Liver (tissue), 8 donors: ENCODE measurements at regions not wholly inside any gene's neighbourhood (a gene's known extent, or its start where the extent isn't known, plus 50 kb on each side); places are given as distances from the start of the nearest gene placed in this dataset.

ENCODE experiments used
- DNase-seq: peaks from one replicate; pipeline ENCODE4 v3.0.0-alpha.2; 2017; ENCODE audit warnings: low spot score
- H3K27ac ChIP-seq, 2 donors: one replicate each; pipeline ENCODE4 v1.7.0; 2013; ENCODE audit warnings: inconsistent platforms in 2 of 2, low read length in 2 of 2, control low read depth in 1 of 2, low read depth in 1 of 2, mild to moderate bottlenecking in 1 of 2
- H3K27me3 ChIP-seq, 4 donors: one replicate each; pipeline versions ENCODE4 v1.6.1 to v1.7.0; 2013; ENCODE audit warnings: low read length in 3 of 4, inconsistent platforms in 1 of 4, mild to moderate bottlenecking in 1 of 4, moderate library complexity in 1 of 4; ENCODE audit not compliant: control insufficient read depth in 4 of 4, insufficient read depth in 4 of 4
- H3K36me3 ChIP-seq, 4 donors: one replicate each; pipeline versions ENCODE4 v1.6.1 to v1.7.0; 2013; ENCODE audit warnings: low read length in 3 of 4, mild to moderate bottlenecking in 3 of 4, low read depth in 1 of 4, moderate library complexity in 1 of 4; ENCODE audit not compliant: control insufficient read depth in 4 of 4, insufficient read depth in 3 of 4
- H3K4me1 ChIP-seq, 4 donors: one replicate each; pipeline versions ENCODE4 v1.6.1 to v1.7.0; 2013; ENCODE audit warnings: low read length in 3 of 4, mild to moderate bottlenecking in 3 of 4, moderate library complexity in 1 of 4; ENCODE audit not compliant: control insufficient read depth in 4 of 4, insufficient read depth in 4 of 4
- H3K4me3 ChIP-seq, 3 donors: one replicate each; pipeline versions ENCODE4 v1.6.1 to v1.7.0; 2013; ENCODE audit warnings: low read length in 3 of 3, control low read depth in 1 of 3, low read depth in 1 of 3, mild to moderate bottlenecking in 1 of 3
- H3K9ac ChIP-seq, 2 donors: one replicate each; pipeline ENCODE4 v1.7.0; 2013; ENCODE audit warnings: low read length in 2 of 2, mild to moderate bottlenecking in 2 of 2, moderate library complexity in 2 of 2, control low read depth in 1 of 2, low read depth in 1 of 2
- H3K9me3 ChIP-seq, 4 donors: one replicate each; pipeline versions ENCODE4 v1.6.1 to v1.7.0; 2013; ENCODE audit warnings: low read length in 3 of 4; ENCODE audit not compliant: control insufficient read depth in 4 of 4
- ATF3 ChIP-seq: IDR thresholded peaks from 2 replicates; pipeline ENCODE4 v1.6.1; 2016; ENCODE audit warnings: antibody characterized with exemption
- CTCF ChIP-seq: fragments of 150-350 bp; IDR thresholded peaks from 2 replicates; pipeline ENCODE4 v1.5.1; 2017; ENCODE audit warnings: improper control_type of control experiment, low read depth, low read length; ENCODE audit not compliant: missing input control
- FOXA1 ChIP-seq: IDR thresholded peaks from 2 replicates; pipeline ENCODE4 v1.6.1; 2016; ENCODE audit warnings: antibody characterized with exemption
- FOXA2 ChIP-seq: IDR thresholded peaks from 2 replicates; pipeline ENCODE4 v1.6.1; 2016; ENCODE audit warnings: antibody characterized with exemption
- GABPA ChIP-seq, 2 donors: IDR thresholded peaks in 1 of 2; conservative IDR thresholded peaks in 1 of 2; 2 replicates each; pipeline ENCODE4 v1.6.1; 2016; ENCODE audit warnings: antibody characterized with exemption in 2 of 2, mild to moderate bottlenecking in 1 of 2, moderate library complexity in 1 of 2
- JUND ChIP-seq, 2 donors: IDR thresholded peaks; 2 replicates each; pipeline ENCODE4 v1.6.1; 2016; ENCODE audit warnings: antibody characterized with exemption in 2 of 2
- MAX ChIP-seq: IDR thresholded peaks from 2 replicates; pipeline ENCODE4 v1.6.1; 2016; ENCODE audit warnings: antibody characterized with exemption
- RAD21 ChIP-seq, 2 donors: IDR thresholded peaks; 2 replicates each; pipeline ENCODE4 v1.6.1; 2016; ENCODE audit warnings: antibody characterized with exemption in 2 of 2, mild to moderate bottlenecking in 2 of 2
- REST ChIP-seq: IDR thresholded peaks from 2 replicates; pipeline ENCODE4 v1.6.1; 2016; ENCODE audit warnings: antibody characterized with exemption, mild to moderate bottlenecking
- RXRA ChIP-seq, 2 donors: IDR thresholded peaks; 2 replicates each; pipeline ENCODE4 v1.6.1; 2017 to 2018; ENCODE audit warnings: antibody characterized with exemption in 2 of 2, mild to moderate bottlenecking in 1 of 2
- ZBTB33 ChIP-seq: IDR thresholded peaks from 2 replicates; pipeline ENCODE4 v1.6.1; 2016; ENCODE audit warnings: antibody characterized with exemption
- WGBS: extraction: QIAGEN DNeasy Blood & Tissue Kit; methylation state at CpG from one replicate; pipeline ENCODE4 v1.1.7; 2013; 5-methylcytosine and 5-hydroxymethylcytosine counted together
- donor health status: healthy.
- donor health status: healthy.
- donor health status: healthy.
- donor health status: healthy.
- donor health status: healthy.

GRCh38 chr5:103357636-103358035, 99.1 kb downstream of the MACIR start:
- no peaks in the 10 kb centered on the region for H3K9me3 ChIP-seq
- H3K27me3 ChIP-seq: no peaks in the 10 kb centered on the region
- DNase-seq: no peak
- H3K4me3 ChIP-seq: no peak overlapping the region
- no peaks in the 10 kb centered on the region for H3K4me1 ChIP-seq
- H3K9ac ChIP-seq: no peak overlapping the region
- 70% methylated on average over 3 of the region's 3 CpGs for WGBS
- H3K27ac ChIP-seq: no peak overlapping the region
- no peak for TF ChIP-seq GABPA (IDR thresholded peaks at IDR 0.05 in 1 of 2, conservative IDR thresholded peaks at IDR 0.05 in 1 of 2)
- TF ChIP-seq CTCF: no peak
- no peak for TF ChIP-seq MAX
- TF ChIP-seq FOXA1: no peak
- TF ChIP-seq JUND (IDR thresholded peaks at IDR 0.05): no peak
- no peak for TF ChIP-seq ZBTB33
- no peaks in the 10 kb centered on the region for H3K36me3 ChIP-seq

GRCh38 chr5:103356350-103357091, 98.0 kb downstream of the MACIR start:
- 82% methylated on average over 3 of the region's 3 CpGs for WGBS

More at GRCh38 chr5:103356350-103357091, 98.0 kb downstream of the MACIR start:
- Histone ChIP-seq H3K4me3 (no peak overlapping the region), H3K9me3 (no peaks in the 10 kb centered on the region), H3K4me1 (no peaks in the 10 kb centered on the region), H3K27me3 (no peaks in the 10 kb centered on the region), H3K36me3 (no peaks in the 10 kb centered on the region), H3K27ac (no peak overlapping the region), H3K9ac (no peak overlapping the region)
- TF ChIP-seq REST (no peak), FOXA2 (no peak), ATF3 (no peak), GABPA (IDR thresholded peaks at IDR 0.05 in 1 of 2, conservative IDR thresholded peaks at IDR 0.05 in 1 of 2) (no peak), FOXA1 (no peak), RXRA (IDR thresholded peaks at IDR 0.05) (no peak), RAD21 (IDR thresholded peaks at IDR 0.05) (no peak), JUND (IDR thresholded peaks at IDR 0.05) (no peak)
- no peak for DNase-seq
